ENCODE measurements at regions not wholly inside any gene's neighbourhood (a gene's known extent, or its start where the extent isn't known, plus 50 kb on each side); places are given as distances from the start of the nearest gene placed in this dataset.
"Not testable (repeated sequence)": the region's sequence is repeated elsewhere in the genome, so short reads cannot be mapped to it uniquely, and the experiment has no call there.

GRCh38 chr16:47872225-47872624, 283.6 kb downstream of the ABCC12 start:
- peaks cover 0 to 5% (median 0%) of the 10 kb centered on the region in 7 donors for H3K9me3 Mint-ChIP-seq
- peaks cover 0 to 2% (median 0%) of the 10 kb centered on the region in 4 donors for H3K4me1 Mint-ChIP-seq
- H3K9me3 ChIP-seq (ENCODE audit: control insufficient read depth in 2 of 2, low read length in 2 of 2), result peaks cover 0 to 5% of the 10 kb centered on the region in 2 experiments
- no peak overlapping the region for H3K27ac Mint-ChIP-seq
- no peaks in the 10 kb centered on the region for H3K36me3 Mint-ChIP-seq
- no peak overlapping the region for H3K4me3 Mint-ChIP-seq
- H3K27me3 Mint-ChIP-seq, result peaks cover 8% of the 10 kb centered on the region
- H3K27me3 ChIP-seq (ENCODE audit: control insufficient read depth, insufficient read depth, low read length), result peaks cover 3% of the 10 kb centered on the region
- no peak for DNase-seq
- H3K4me1 ChIP-seq (ENCODE audit: control insufficient read depth, insufficient read depth, low read length, poor library complexity, severe bottlenecking), result no peaks in the 10 kb centered on the region
- H3K36me3 ChIP-seq (ENCODE audit: control insufficient read depth, insufficient read depth, low read length), result no peaks in the 10 kb centered on the region
- H3K4me3 ChIP-seq (ENCODE audit: low read depth, low read length), result no peak overlapping the region
- H3K27ac ChIP-seq (ENCODE audit: insufficient read depth, low read length, poor library complexity, severe bottlenecking), result no peak overlapping the region
- ATAC-seq (ENCODE audit: low read depth in 2 of 2), result no peak

- no peaks in the 10 kb centered on the region for H3K36me3 Mint-ChIP-seq
- H3K4me3 Mint-ChIP-seq, result no peak overlapping the region
- ATAC-seq (ENCODE audit: low read depth in 2 of 2), result no peak
- peaks cover 6% of the 10 kb centered on the region for H3K27me3 ChIP-seq (ENCODE audit: control insufficient read depth, insufficient read depth, low read length)
- peaks cover 0 to 4% (median 0%) of the 10 kb centered on the region in 4 donors for H3K4me1 Mint-ChIP-seq
- no peak overlapping the region for H3K27ac ChIP-seq (ENCODE audit: insufficient read depth, low read length, poor library complexity, severe bottlenecking)
- peaks cover 17% of the 10 kb centered on the region for H3K27me3 Mint-ChIP-seq
- no peaks in the 10 kb centered on the region for H3K36me3 ChIP-seq (ENCODE audit: control insufficient read depth, insufficient read depth, low read length)
- no peak overlapping the region for H3K4me3 ChIP-seq (ENCODE audit: low read depth, low read length)
- peaks cover 0 to 7% (median 1%) of the 10 kb centered on the region in 7 donors for H3K9me3 Mint-ChIP-seq
- H3K9me3 ChIP-seq (ENCODE audit: control insufficient read depth in 2 of 2, low read length in 2 of 2), result peaks cover 0 to 5% of the 10 kb centered on the region in 2 experiments
- no peak overlapping the region for H3K27ac Mint-ChIP-seq
- H3K4me1 ChIP-seq (ENCODE audit: control insufficient read depth, insufficient read depth, low read length, poor library complexity, severe bottlenecking), result no peaks in the 10 kb centered on the region
- DNase-seq, result no peak
These were observed 289.4 kb downstream of the ABCC12 start for GRCh38 chr16:47866423-47866822.

GRCh38 chr16:47865337-47865855, 290.4 kb downstream of the ABCC12 start:
- peaks cover 0 to 4% (median 0%) of the 10 kb centered on the region in 4 donors for H3K4me1 Mint-ChIP-seq
- ATAC-seq (ENCODE audit: low read depth in 2 of 2), result no peak

GRCh38 chr16:47864262-47864661, 291.5 kb downstream of the ABCC12 start:
- H3K36me3 Mint-ChIP-seq; ATAC-seq (ENCODE audit: low read depth in 2 of 2); H3K36me3 ChIP-seq (ENCODE audit: control insufficient read depth, insufficient read depth, low read length); H3K9me3 Mint-ChIP-seq; DNase-seq; H3K4me3 Mint-ChIP-seq; H3K27me3 ChIP-seq (ENCODE audit: control insufficient read depth, insufficient read depth, low read length); H3K4me1 Mint-ChIP-seq; H3K27ac Mint-ChIP-seq; H3K27ac ChIP-seq (ENCODE audit: insufficient read depth, low read length, poor library complexity, severe bottlenecking); H3K9me3 ChIP-seq (ENCODE audit: control insufficient read depth in 2 of 2, low read length in 2 of 2); H3K4me3 ChIP-seq (ENCODE audit: low read depth, low read length); H3K4me1 ChIP-seq (ENCODE audit: control insufficient read depth, insufficient read depth, low read length, poor library complexity, severe bottlenecking): not testable (repeated sequence)
- H3K27me3 Mint-ChIP-seq, result peaks cover 13% of the 10 kb centered on the region

More at GRCh38 chr16:47865337-47865855, 290.4 kb downstream of the ABCC12 start:
- Histone ChIP-seq H3K36me3 (ENCODE audit: control insufficient read depth, insufficient read depth, low read length) (no peaks in the 10 kb centered on the region), H3K27ac (ENCODE audit: insufficient read depth, low read length, poor library complexity, severe bottlenecking) (no peak overlapping the region), H3K4me3 (ENCODE audit: low read depth, low read length) (no peak overlapping the region), H3K4me1 (ENCODE audit: control insufficient read depth, insufficient read depth, low read length, poor library complexity, severe bottlenecking) (no peaks in the 10 kb centered on the region), H3K9me3 (ENCODE audit: control insufficient read depth in 2 of 2, low read length in 2 of 2) (peaks cover 0 to 5% of the 10 kb centered on the region in 2 experiments), H3K27me3 (ENCODE audit: control insufficient read depth, insufficient read depth, low read length) (peaks cover 6% of the 10 kb centered on the region)
- H3K36me3 Mint-ChIP-seq, result no peaks in the 10 kb centered on the region
- peaks cover 0 to 7% (median 1%) of the 10 kb centered on the region in 7 donors for H3K9me3 Mint-ChIP-seq
- no peak overlapping the region for H3K27ac Mint-ChIP-seq
- DNase-seq, result no peak
- H3K27me3 Mint-ChIP-seq, result peaks cover 13% of the 10 kb centered on the region
- no peak overlapping the region for H3K4me3 Mint-ChIP-seq

- Mint-ChIP-seq H3K9me3 (peaks cover 0 to 5% (median 0%) of the 10 kb centered on the region in 7 donors), H3K27me3 (peaks cover 13% of the 10 kb centered on the region), H3K27ac (no peak overlapping the region), H3K36me3 (no peaks in the 10 kb centered on the region), H3K4me3 (no peak overlapping the region), H3K4me1 (peaks cover 0 to 3% (median 0%) of the 10 kb centered on the region in 4 donors)
- H3K27me3 ChIP-seq (ENCODE audit: control insufficient read depth, insufficient read depth, low read length), result peaks cover 3% of the 10 kb centered on the region
- H3K36me3 ChIP-seq (ENCODE audit: control insufficient read depth, insufficient read depth, low read length), result no peaks in the 10 kb centered on the region
- ATAC-seq (ENCODE audit: low read depth in 2 of 2) (no peak), DNase-seq (no peak)
- no peaks in the 10 kb centered on the region for H3K4me1 ChIP-seq (ENCODE audit: control insufficient read depth, insufficient read depth, low read length, poor library complexity, severe bottlenecking)
- H3K27ac ChIP-seq (ENCODE audit: insufficient read depth, low read length, poor library complexity, severe bottlenecking), result no peak overlapping the region
- no peak overlapping the region for H3K4me3 ChIP-seq (ENCODE audit: low read depth, low read length)
- H3K9me3 ChIP-seq (ENCODE audit: control insufficient read depth in 2 of 2, low read length in 2 of 2), result no peaks in the 10 kb centered on the region
These were observed 293.8 kb downstream of the ABCC12 start for GRCh38 chr16:47861999-47862398.

- H3K27ac Mint-ChIP-seq, result no peak overlapping the region
- no peak overlapping the region for H3K4me3 ChIP-seq (ENCODE audit: low read depth, low read length)
- H3K4me1 ChIP-seq (ENCODE audit: control insufficient read depth, insufficient read depth, low read length, poor library complexity, severe bottlenecking), result no peaks in the 10 kb centered on the region
- peaks cover 0 to 5% (median 0%) of the 10 kb centered on the region in 7 donors for H3K9me3 Mint-ChIP-seq
- H3K27me3 ChIP-seq (ENCODE audit: control insufficient read depth, insufficient read depth, low read length), result no peaks in the 10 kb centered on the region
- H3K27ac ChIP-seq (ENCODE audit: insufficient read depth, low read length, poor library complexity, severe bottlenecking), result no peak overlapping the region
- DNase-seq, result no peak
- no peaks in the 10 kb centered on the region for H3K36me3 ChIP-seq (ENCODE audit: control insufficient read depth, insufficient read depth, low read length)
- no peaks in the 10 kb centered on the region for H3K4me1 Mint-ChIP-seq
- no peaks in the 10 kb centered on the region for H3K9me3 ChIP-seq (ENCODE audit: control insufficient read depth in 2 of 2, low read length in 2 of 2)
- no peaks in the 10 kb centered on the region for H3K36me3 Mint-ChIP-seq
- peaks cover 5% of the 10 kb centered on the region for H3K27me3 Mint-ChIP-seq
- H3K4me3 Mint-ChIP-seq, result no peak overlapping the region
- no peak for ATAC-seq (ENCODE audit: low read depth in 2 of 2)
These were observed 297.3 kb downstream of the ABCC12 start for GRCh38 chr16:47858333-47858982.

- Mint-ChIP-seq H3K4me3 (no peak overlapping the region), H3K36me3 (no peaks in the 10 kb centered on the region), H3K27me3 (no peaks in the 10 kb centered on the region), H3K9me3 (peaks cover 0 to 5% (median 0%) of the 10 kb centered on the region in 7 donors), H3K4me1 (no peaks in the 10 kb centered on the region), H3K27ac (no peak overlapping the region)
- Histone ChIP-seq H3K9me3 (ENCODE audit: control insufficient read depth in 2 of 2, low read length in 2 of 2) (no peaks in the 10 kb centered on the region), H3K27ac (ENCODE audit: insufficient read depth, low read length, poor library complexity, severe bottlenecking) (no peak overlapping the region), H3K4me1 (ENCODE audit: control insufficient read depth, insufficient read depth, low read length, poor library complexity, severe bottlenecking) (no peaks in the 10 kb centered on the region), H3K36me3 (ENCODE audit: control insufficient read depth, insufficient read depth, low read length) (no peaks in the 10 kb centered on the region), H3K4me3 (ENCODE audit: low read depth, low read length) (no peak overlapping the region), H3K27me3 (ENCODE audit: control insufficient read depth, insufficient read depth, low read length) (no peaks in the 10 kb centered on the region)
- no peak for ATAC-seq (ENCODE audit: low read depth in 2 of 2)
- no peak for DNase-seq
These were observed 300.4 kb downstream of the ABCC12 start for GRCh38 chr16:47855431-47855830.

GRCh38 chr16:47854737-47855136, 301.1 kb downstream of the ABCC12 start:
- Mint-ChIP-seq H3K9me3 (peaks cover 0 to 5% (median 0%) of the 10 kb centered on the region in 7 donors), H3K27ac (no peak overlapping the region)
- no peak for DNase-seq

More at GRCh38 chr16:47854737-47855136, 301.1 kb downstream of the ABCC12 start:
- Mint-ChIP-seq H3K27me3 (no peaks in the 10 kb centered on the region), H3K4me1 (no peaks in the 10 kb centered on the region), H3K36me3 (no peaks in the 10 kb centered on the region), H3K4me3 (no peak overlapping the region)
- Histone ChIP-seq H3K4me3 (ENCODE audit: low read depth, low read length) (no peak overlapping the region), H3K27ac (ENCODE audit: insufficient read depth, low read length, poor library complexity, severe bottlenecking) (no peak overlapping the region), H3K9me3 (ENCODE audit: control insufficient read depth in 2 of 2, low read length in 2 of 2) (no peaks in the 10 kb centered on the region), H3K36me3 (ENCODE audit: control insufficient read depth, insufficient read depth, low read length) (no peaks in the 10 kb centered on the region), H3K27me3 (ENCODE audit: control insufficient read depth, insufficient read depth, low read length) (no peaks in the 10 kb centered on the region), H3K4me1 (ENCODE audit: control insufficient read depth, insufficient read depth, low read length, poor library complexity, severe bottlenecking) (no peaks in the 10 kb centered on the region)
- ATAC-seq (ENCODE audit: low read depth in 2 of 2), result no peak
